Thyroid gland (tissue), 4 donors: ENCODE measurements at regions not wholly inside any gene's neighbourhood (a gene's known extent, or its start where the extent isn't known, plus 50 kb on each side); places are given as distances from the start of the nearest gene placed in this dataset.

Experiments used
- POLR2A ChIP-seq, 2 donors: fragments of 450-650 bp; IDR thresholded peaks; one replicate each; pipeline ENCODE4 v1.6.1; 2017; ENCODE audit warnings: antibody characterized with exemption in 2 of 2, mild to moderate bottlenecking in 2 of 2, moderate library complexity in 1 of 2
- TF ChIP-seq, protein P1 (sequence below), 6 experiments: fragments of 200-600 bp in 3 of 6; fragments of 450-650 bp in 3 of 6; sonication (generic) in 3 of 6; IDR thresholded peaks; one replicate each; pipeline ENCODE4 v1.5.1; 2016 to 2019; ENCODE audit warnings: antibody characterized with exemption in 6 of 6, mild to moderate bottlenecking in 2 of 6, inconsistent platforms in 1 of 6, moderate library complexity in 1 of 6

- TF ChIP-seq, protein P1, sequence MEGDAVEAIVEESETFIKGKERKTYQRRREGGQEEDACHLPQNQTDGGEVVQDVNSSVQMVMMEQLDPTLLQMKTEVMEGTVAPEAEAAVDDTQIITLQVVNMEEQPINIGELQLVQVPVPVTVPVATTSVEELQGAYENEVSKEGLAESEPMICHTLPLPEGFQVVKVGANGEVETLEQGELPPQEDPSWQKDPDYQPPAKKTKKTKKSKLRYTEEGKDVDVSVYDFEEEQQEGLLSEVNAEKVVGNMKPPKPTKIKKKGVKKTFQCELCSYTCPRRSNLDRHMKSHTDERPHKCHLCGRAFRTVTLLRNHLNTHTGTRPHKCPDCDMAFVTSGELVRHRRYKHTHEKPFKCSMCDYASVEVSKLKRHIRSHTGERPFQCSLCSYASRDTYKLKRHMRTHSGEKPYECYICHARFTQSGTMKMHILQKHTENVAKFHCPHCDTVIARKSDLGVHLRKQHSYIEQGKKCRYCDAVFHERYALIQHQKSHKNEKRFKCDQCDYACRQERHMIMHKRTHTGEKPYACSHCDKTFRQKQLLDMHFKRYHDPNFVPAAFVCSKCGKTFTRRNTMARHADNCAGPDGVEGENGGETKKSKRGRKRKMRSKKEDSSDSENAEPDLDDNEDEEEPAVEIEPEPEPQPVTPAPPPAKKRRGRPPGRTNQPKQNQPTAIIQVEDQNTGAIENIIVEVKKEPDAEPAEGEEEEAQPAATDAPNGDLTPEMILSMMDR (IDR thresholded peaks at IDR 0.05): no peak
- no peak for TF ChIP-seq POLR2A (IDR thresholded peaks at IDR 0.05)
Observed at GRCh38 chr11:22082178-22082577, 110.7 kb upstream of the ANO5 start.
